ENCODE measurements at regions not wholly inside any gene's neighbourhood (a gene's known extent, or its start where the extent isn't known, plus 50 kb on each side); places are given as distances from the start of the nearest gene placed in this dataset.
"Not testable (repeated sequence)": the region's sequence is repeated elsewhere in the genome, so short reads cannot be mapped to it uniquely, and the experiment has no call there.

GRCh38 chr3:106029954-106030626, 161.3 kb upstream of the CBLB start:
- DNase-seq: no peak

GRCh38 chr3:106030627-106030963, 161.8 kb upstream of the CBLB start:
- no peak for DNase-seq

- no peak for DNase-seq
These were observed 163.7 kb upstream of the CBLB start for GRCh38 chr3:106032479-106032878.

GRCh38 chr3:106033654-106034053, 164.8 kb upstream of the CBLB start:
- DNase-seq: no peak

GRCh38 chr3:106034313-106034712, 165.5 kb upstream of the CBLB start:
- no peak for DNase-seq

- DNase-seq: no peak
These were observed 166.8 kb upstream of the CBLB start for GRCh38 chr3:106035619-106036018.

- DNase-seq: no peak
These were observed 167.9 kb upstream of the CBLB start for GRCh38 chr3:106036696-106037095.

- no peak for DNase-seq
These were observed 178.4 kb upstream of the CBLB start for GRCh38 chr3:106047221-106047620.

- DNase-seq: no peak
These were observed 180.2 kb upstream of the CBLB start for GRCh38 chr3:106048946-106049481.

GRCh38 chr3:106049821-106050220, 181.0 kb upstream of the CBLB start:
- no peak for DNase-seq

GRCh38 chr3:106056931-106057330, 188.1 kb upstream of the CBLB start:
- DNase-seq: no peak

- no peak for DNase-seq
These were observed 189.7 kb upstream of the CBLB start for GRCh38 chr3:106058475-106058874.

- no peak for DNase-seq
These were observed 191.2 kb upstream of the CBLB start for GRCh38 chr3:106059953-106060517.

GRCh38 chr3:106063909-106064308, 195.1 kb upstream of the CBLB start:
- DNase-seq: no peak

GRCh38 chr3:106065831-106066230, 197.0 kb upstream of the CBLB start:
- DNase-seq: no peak

GRCh38 chr3:106067711-106068110, 198.9 kb upstream of the CBLB start:
- no peak for DNase-seq

GRCh38 chr3:106068381-106068780, 199.6 kb upstream of the CBLB start:
- DNase-seq: no peak

GRCh38 chr3:106068795-106069194, 200.0 kb upstream of the CBLB start:
- DNase-seq: no peak

GRCh38 chr3:106070187-106070586, 201.4 kb upstream of the CBLB start:
- DNase-seq: no peak

GRCh38 chr3:106071306-106071705, 202.5 kb upstream of the CBLB start:
- no peak for DNase-seq

GRCh38 chr3:106072596-106072995, 203.8 kb upstream of the CBLB start:
- DNase-seq: not testable (repeated sequence)

- DNase-seq: not testable (repeated sequence)
These were observed 205.0 kb upstream of the CBLB start for GRCh38 chr3:106073806-106074205.

- not testable (repeated sequence) for DNase-seq
These were observed 206.9 kb upstream of the CBLB start for GRCh38 chr3:106075731-106076130.

- DNase-seq: no peak
These were observed 209.8 kb upstream of the CBLB start for GRCh38 chr3:106078635-106079034.

- no peak for DNase-seq
These were observed 213.8 kb upstream of the CBLB start for GRCh38 chr3:106082616-106083015.

Measured in NCI-H2029 treated with DMSO at 0.1 percent for 48 hours (cell line).